Skeletal muscle cell (primary cell): ENCODE measurements at regions not wholly inside any gene's neighbourhood (a gene's known extent, or its start where the extent isn't known, plus 50 kb on each side); places are given as distances from the start of the nearest gene placed in this dataset.
"Not testable (repeated sequence)": the region's sequence is repeated elsewhere in the genome, so short reads cannot be mapped to it uniquely, and the experiment has no call there.

Experiments
- DNase-seq: peaks from one replicate; pipeline ENCODE4 v3.0.0-alpha.2; 2010; ENCODE audit warnings: low read depth
- H3K4me3 ChIP-seq: 2 replicates; pipeline ENCODE4 v1.5.1; 2011; ENCODE audit warnings: low read depth, mild to moderate bottlenecking, control low read depth, low read length, moderate library complexity

GRCh38 chr5:57948091-57948490 lies 465.5 kb upstream of the ACTBL2 start:
- no peak overlapping the region for H3K4me3 ChIP-seq
- DNase-seq, result no peak

GRCh38 chr5:57947181-57947580 lies 464.6 kb upstream of the ACTBL2 start:
- no peak for DNase-seq
- no peak overlapping the region for H3K4me3 ChIP-seq

GRCh38 chr5:57940879-57941278 lies 458.3 kb upstream of the ACTBL2 start:
- H3K4me3 ChIP-seq, result no peak overlapping the region
- DNase-seq, result no peak

GRCh38 chr5:57940236-57940635 lies 457.6 kb upstream of the ACTBL2 start:
- no peak for DNase-seq
- H3K4me3 ChIP-seq, result no peak overlapping the region

GRCh38 chr5:57939771-57940170 lies 457.2 kb upstream of the ACTBL2 start:
- no peak overlapping the region for H3K4me3 ChIP-seq
- no peak for DNase-seq

GRCh38 chr5:57939335-57939734 lies 456.7 kb upstream of the ACTBL2 start:
- DNase-seq, result no peak
- no peak overlapping the region for H3K4me3 ChIP-seq

- no peak for DNase-seq
These were observed 455.6 kb upstream of the ACTBL2 start for GRCh38 chr5:57938174-57938557.

GRCh38 chr5:57937501-57938173 lies 455.0 kb upstream of the ACTBL2 start:
- no peak overlapping the region for H3K4me3 ChIP-seq
- DNase-seq, result no peak

More at GRCh38 chr5:57938174-57938557, 455.6 kb upstream of the ACTBL2 start:
- H3K4me3 ChIP-seq, result no peak overlapping the region

GRCh38 chr5:57937025-57937424 lies 454.4 kb upstream of the ACTBL2 start:
- peak; percentile 13 for DNase-seq
- no peak overlapping the region for H3K4me3 ChIP-seq

- no peak for DNase-seq
These were observed 450.1 kb upstream of the ACTBL2 start for GRCh38 chr5:57932761-57933160.

GRCh38 chr5:57931807-57932206 lies 449.2 kb upstream of the ACTBL2 start:
- DNase-seq, result no peak
- no peak overlapping the region for H3K4me3 ChIP-seq

More at GRCh38 chr5:57932761-57933160, 450.1 kb upstream of the ACTBL2 start:
- H3K4me3 ChIP-seq, result no peak overlapping the region

- no peak overlapping the region for H3K4me3 ChIP-seq
- DNase-seq, result no peak
These were observed 448.7 kb upstream of the ACTBL2 start for GRCh38 chr5:57931352-57931751.

- DNase-seq, result no peak
- no peak overlapping the region for H3K4me3 ChIP-seq
These were observed 446.7 kb upstream of the ACTBL2 start for GRCh38 chr5:57929271-57929670.

- not testable (repeated sequence) for DNase-seq, H3K4me3 ChIP-seq
These were observed 440.5 kb upstream of the ACTBL2 start for GRCh38 chr5:57923094-57923493.

GRCh38 chr5:57917004-57917403 lies 434.4 kb upstream of the ACTBL2 start:
- no peak for DNase-seq
- no peak overlapping the region for H3K4me3 ChIP-seq

GRCh38 chr5:57915536-57915935 lies 432.9 kb upstream of the ACTBL2 start:
- DNase-seq, result no peak
- no peak overlapping the region for H3K4me3 ChIP-seq

- no peak for DNase-seq
- H3K4me3 ChIP-seq, result no peak overlapping the region
These were observed 428.8 kb upstream of the ACTBL2 start for GRCh38 chr5:57911438-57911837.

- DNase-seq, result no peak
- no peak overlapping the region for H3K4me3 ChIP-seq
These were observed 424.1 kb upstream of the ACTBL2 start for GRCh38 chr5:57906671-57907070.

GRCh38 chr5:57903458-57903857 lies 420.8 kb upstream of the ACTBL2 start:
- DNase-seq, result no peak
- no peak overlapping the region for H3K4me3 ChIP-seq

GRCh38 chr5:57902095-57902494 lies 419.5 kb upstream of the ACTBL2 start:
- H3K4me3 ChIP-seq, result no peak overlapping the region
- peak; percentile 16 for DNase-seq

GRCh38 chr5:57900381-57900944 lies 417.9 kb upstream of the ACTBL2 start:
- H3K4me3 ChIP-seq, result no peak overlapping the region
- DNase-seq, result no peak
